H1 (cell line): ENCODE measurements at regions not wholly inside any gene's neighbourhood (a gene's known extent, or its start where the extent isn't known, plus 50 kb on each side); places are given as distances from the start of the nearest gene placed in this dataset.

Experiments
- CTCF ChIA-PET: fragments of 300-600 bp; sonication (Branson Sonifier 250); formaldehyde crosslinking; loops from one replicate; lab custom pipeline; 2021; ENCODE audit not compliant: partially characterized antibody; lab: Charles Lee
- POLR2A ChIA-PET: fragments of 300-600 bp; sonication (Branson Sonifier 250); formaldehyde crosslinking; loops from one replicate; lab custom pipeline; 2021; ENCODE audit warnings: inconsistent platforms; ENCODE audit not compliant: partially characterized antibody; lab: Charles Lee
- DNase-seq, 2 experiments: peaks; one replicate each; pipeline versions ENCODE4 v3.0.0 to v3.0.0-alpha.2; 2010 to 2022; ENCODE audit warnings: low spot score in 2 of 2, low read depth in 1 of 2, mixed read lengths in 1 of 2
- FAIRE-seq: peaks from 2 replicates; lab custom pipeline; 2011; peaks lifted over from hg19 to GRCh38; lab: Jason Lieb, UNC
- H2AFZ ChIP-seq: 2 replicates; pipeline ENCODE4 v1.8.1; 2012; ENCODE audit warnings: low read length, inconsistent platforms
- H2AK5ac ChIP-seq: 2 replicates; pipeline ENCODE4 v1.6.1; 2013; ENCODE audit warnings: low read depth, low read length
- H2BK120ac ChIP-seq: replicated peaks from 2 replicates; pipeline ENCODE3; 2013; ENCODE audit warnings: low read depth, low read length, inconsistent platforms
- H2BK12ac ChIP-seq: 2 replicates; pipeline ENCODE4 v1.6.1; 2013; ENCODE audit warnings: low read depth, low read length
- H2BK15ac ChIP-seq: 2 replicates; pipeline ENCODE4 v1.6.1; 2013; ENCODE audit warnings: low read length
- H2BK20ac ChIP-seq: 2 replicates; pipeline ENCODE4 v1.6.1; 2013; ENCODE audit warnings: low read length
- H2BK5ac ChIP-seq: 2 replicates; pipeline ENCODE4 v1.6.1; 2013; ENCODE audit warnings: low read depth, low read length
- H3K14ac ChIP-seq: 2 replicates; pipeline ENCODE4 v1.6.1; 2013; ENCODE audit warnings: inconsistent platforms; ENCODE audit not compliant: insufficient read length
- H3K18ac ChIP-seq: 2 replicates; pipeline ENCODE4 v1.6.1; 2013; ENCODE audit warnings: low read length; ENCODE audit errors: extremely low read depth
- H3K23ac ChIP-seq: 2 replicates; pipeline ENCODE4 v1.6.1; 2013; ENCODE audit warnings: inconsistent platforms; ENCODE audit not compliant: insufficient read length
- H3K23me2 ChIP-seq: 2 replicates; pipeline ENCODE4 v1.6.1; 2013; ENCODE audit warnings: low read depth, low read length
- H3K27ac ChIP-seq: 2 replicates; pipeline ENCODE4 v1.6.1; 2011; ENCODE audit warnings: low read depth, low read length, inconsistent platforms
- H3K27me3 ChIP-seq, 4 experiments: replicated peaks in 1 of 4; 1 replicate in 1 of 4; 2 replicates in 3 of 4; pipeline versions ENCODE4 v1.6.1 to v1.8.1; 2011 to 2013; ENCODE audit warnings: low read length in 3 of 4, mild to moderate bottlenecking in 3 of 4, inconsistent platforms in 2 of 4, mixed read lengths in 2 of 4, moderate library complexity in 1 of 4; ENCODE audit not compliant: control insufficient read depth in 3 of 4, insufficient read depth in 3 of 4; ENCODE audit errors: extremely low read depth in 1 of 4
- H3K36me3 ChIP-seq, 4 experiments: 2 replicates each; pipeline versions ENCODE4 v1.6.1 to v1.8.1; 2011 to 2013; ENCODE audit warnings: mild to moderate bottlenecking in 4 of 4, low read length in 3 of 4, moderate library complexity in 2 of 4, control low read depth in 1 of 4, inconsistent platforms in 1 of 4; ENCODE audit not compliant: insufficient read depth in 4 of 4, control insufficient read depth in 2 of 4
- H3K4ac ChIP-seq: replicated peaks from 2 replicates; pipeline ENCODE3; 2013; ENCODE audit warnings: low read length, low read depth, mixed read lengths, inconsistent platforms; ENCODE audit not compliant: insufficient read length
- H3K4me1 ChIP-seq, 4 experiments: replicated peaks in 1 of 4; 1 replicate in 1 of 4; 2 replicates in 3 of 4; pipeline versions ENCODE4 v1.6.1 to v1.8.1; 2011 to 2013; ENCODE audit warnings: low read length in 3 of 4, inconsistent platforms in 2 of 4, mixed read lengths in 1 of 4; ENCODE audit not compliant: insufficient read depth in 4 of 4, control insufficient read depth in 3 of 4
- H3K4me2 ChIP-seq, 2 experiments: 2 replicates each; pipeline versions ENCODE4 v1.6.1 to v1.8.1; 2011 to 2013; ENCODE audit warnings: low read depth in 2 of 2, low read length in 2 of 2, control low read depth in 1 of 2, inconsistent platforms in 1 of 2, mild to moderate bottlenecking in 1 of 2; ENCODE audit not compliant: insufficient read depth in 1 of 2
- H3K4me3 ChIP-seq, 4 experiments: fragments of 200-600, 300-600 bp in 1 of 4; sonication (generic), shearing (Covaris generic), sonication (Bioruptor Twin) in 1 of 4; 2 replicates each; pipeline versions ENCODE4 v1.5.1 to v1.8.1; 2011 to 2016; ENCODE audit warnings: low read length in 4 of 4, low read depth in 3 of 4, control low read depth in 2 of 4, inconsistent platforms in 2 of 4, mild to moderate bottlenecking in 2 of 4, mixed read lengths in 1 of 4, moderate library complexity in 1 of 4; ENCODE audit not compliant: insufficient read depth in 2 of 4; ENCODE audit errors: extremely low read depth in 1 of 4
- H3K56ac ChIP-seq: replicated peaks from 2 replicates; pipeline ENCODE3; 2013; ENCODE audit warnings: low read depth, mild to moderate bottlenecking, mixed read lengths, low read length, inconsistent platforms; ENCODE audit not compliant: insufficient read length
- H3K79me1 ChIP-seq: 2 replicates; pipeline ENCODE4 v1.6.1; 2013; ENCODE audit warnings: low read depth, low read length, control low read depth
- H3K79me2 ChIP-seq, 2 experiments: 2 replicates each; pipeline versions ENCODE4 v1.6.1 to v1.8.1; 2012 to 2013; ENCODE audit warnings: low read length in 2 of 2, mild to moderate bottlenecking in 2 of 2, inconsistent platforms in 1 of 2; ENCODE audit not compliant: insufficient read depth in 2 of 2, control insufficient read depth in 1 of 2
- H3K9ac ChIP-seq, 4 experiments: replicated peaks in 1 of 4; 1 replicate in 1 of 4; 2 replicates in 3 of 4; pipeline versions ENCODE4 v1.6.1 to v1.8.1; 2011 to 2013; ENCODE audit warnings: low read depth in 3 of 4, low read length in 3 of 4, control low read depth in 2 of 4, mild to moderate bottlenecking in 2 of 4, moderate library complexity in 2 of 4, inconsistent platforms in 1 of 4; ENCODE audit errors: extremely low read depth in 1 of 4
- H3K9me3 ChIP-seq, 2 experiments: 2 replicates each; pipeline versions ENCODE4 v1.6.1 to v1.8.1; 2012 to 2013; ENCODE audit warnings: mild to moderate bottlenecking in 2 of 2, moderate library complexity in 2 of 2, control low read depth in 1 of 2, inconsistent platforms in 1 of 2, low read depth in 1 of 2, low read length in 1 of 2, mixed read lengths in 1 of 2; ENCODE audit not compliant: insufficient read depth in 2 of 2
- H4K20me1 ChIP-seq, 2 experiments: replicated peaks in 1 of 2; 2 replicates each; pipeline versions ENCODE3 to v1.8.1; 2011 to 2013; ENCODE audit warnings: inconsistent platforms in 2 of 2, low read length in 2 of 2, mild to moderate bottlenecking in 1 of 2; ENCODE audit not compliant: insufficient read depth in 2 of 2, control insufficient read depth in 1 of 2
- H4K5ac ChIP-seq: 2 replicates; pipeline ENCODE4 v1.6.1; 2013; ENCODE audit warnings: low read length, low read depth, mixed read lengths, inconsistent platforms; ENCODE audit not compliant: insufficient read length
- H4K8ac ChIP-seq: 2 replicates; pipeline ENCODE4 v1.8.0; 2013; ENCODE audit warnings: mild to moderate bottlenecking, moderate library complexity, low read length, inconsistent platforms; ENCODE audit not compliant: insufficient read depth; ENCODE audit errors: extremely low read depth
- H4K91ac ChIP-seq: replicated peaks from 2 replicates; pipeline ENCODE3; 2013; ENCODE audit warnings: low read length, mixed read lengths, inconsistent platforms; ENCODE audit not compliant: insufficient read length
- BCL11A ChIP-seq, 2 experiments: IDR thresholded peaks; one replicate each; pipeline ENCODE4 v1.6.1; 2011; ENCODE audit warnings: low read depth in 2 of 2, low read length in 2 of 2, mild to moderate bottlenecking in 2 of 2
- FOSL1 ChIP-seq: IDR thresholded peaks from 2 replicates; pipeline ENCODE4 v1.6.1; 2011; ENCODE audit warnings: mild to moderate bottlenecking, low read depth, low read length, moderate library complexity; ENCODE audit not compliant: insufficient read depth
- GTF2F1 ChIP-seq: IDR thresholded peaks from 2 replicates; pipeline ENCODE4 v1.6.1; 2012; ENCODE audit warnings: low read depth, low read length, improper control_type of control experiment, borderline replicate concordance
- SP2 ChIP-seq: IDR thresholded peaks from 2 replicates; pipeline ENCODE4 v1.6.1; 2012; ENCODE audit warnings: mild to moderate bottlenecking, low read length, inconsistent platforms
- WGBS, 2 experiments: shearing (Covaris generic) in 1 of 2; methylation state at CpG; one replicate each; pipeline versions ENCODE4 v1.1.6 to v1.1.7; 2013 to 2015; ENCODE audit warnings: low lambda C conversion rate in 2 of 2, mixed read lengths in 2 of 2, inconsistent platforms in 1 of 2, low coverage in 1 of 2, missing lambda C conversion rate in 1 of 2; ENCODE audit not compliant: insufficient replicate concordance in 2 of 2, insufficient coverage in 1 of 2, insufficient read length in 1 of 2; ENCODE audit errors: extremely low coverage in 1 of 2, missing lambda C conversion rate in 1 of 2; 5-methylcytosine and 5-hydroxymethylcytosine counted together

GRCh38 chr10:8583096-8583495, 528.6 kb downstream of the GATA3 start:
- no peak overlapping the region for H3K56ac ChIP-seq
- no peak overlapping the region for H2BK5ac ChIP-seq
- no peak for FAIRE-seq
- H3K79me2 ChIP-seq: no peaks in the 10 kb centered on the region
- H2AK5ac ChIP-seq: no peak overlapping the region
- H4K5ac ChIP-seq: no peak overlapping the region
- no peak overlapping the region for H3K4me2 ChIP-seq
- no peaks in the 10 kb centered on the region for H3K27me3 ChIP-seq
- H2BK15ac ChIP-seq: no peak overlapping the region
- H3K23me2 ChIP-seq: no peaks in the 10 kb centered on the region
- 100% methylated on average over 2 of the region's 2 CpGs; no CpG with 5 or more reads in 1 of the 2 experiments for WGBS, 2 experiments
- no peak overlapping the region for H3K27ac ChIP-seq
- H3K79me1 ChIP-seq: no peaks in the 10 kb centered on the region
- H2BK12ac ChIP-seq: no peak overlapping the region
- CTCF ChIA-PET: no interaction called here
- TF ChIP-seq SP2 (no peak), GTF2F1 (no peak), FOSL1 (no peak), BCL11A (IDR thresholded peaks at IDR 0.05; ENCODE audit: low read depth in 2 of 2, low read length in 2 of 2) (no peak)
- no peak overlapping the region for H3K18ac ChIP-seq
- no peak overlapping the region for H3K4ac ChIP-seq
- H3K4me1 ChIP-seq: peaks cover 0 to 2% (median 0%) of the 10 kb centered on the region in 4 experiments; a peak in 1 of 7 replicates
- H2BK120ac ChIP-seq: no peak overlapping the region
- no peaks in the 10 kb centered on the region for H3K9me3 ChIP-seq
- H4K91ac ChIP-seq: no peak overlapping the region
- no peak overlapping the region for H4K8ac ChIP-seq
- H4K20me1 ChIP-seq: no peaks in the 10 kb centered on the region
- POLR2A ChIA-PET: no interaction called here
- no peak for DNase-seq
- no peak overlapping the region for H3K9ac ChIP-seq
- H3K23ac ChIP-seq: no peak overlapping the region
- no peak overlapping the region for H2AFZ ChIP-seq
- H3K14ac ChIP-seq: no peak overlapping the region
- no peaks in the 10 kb centered on the region for H3K36me3 ChIP-seq
- no peak overlapping the region for H2BK20ac ChIP-seq
- H3K4me3 ChIP-seq: no peak overlapping the region
